NCI-H526 treated with DMSO at 0.1 percent for 48 hours (cell line): ENCODE measurements at regions not wholly inside any gene's neighbourhood (a gene's known extent, or its start where the extent isn't known, plus 50 kb on each side); places are given as distances from the start of the nearest gene placed in this dataset.

Experiments used
- DNase-seq: peaks from one replicate; lab custom pipeline; 2025; lab: John Stamatoyannopoulos, UW

DNA sequence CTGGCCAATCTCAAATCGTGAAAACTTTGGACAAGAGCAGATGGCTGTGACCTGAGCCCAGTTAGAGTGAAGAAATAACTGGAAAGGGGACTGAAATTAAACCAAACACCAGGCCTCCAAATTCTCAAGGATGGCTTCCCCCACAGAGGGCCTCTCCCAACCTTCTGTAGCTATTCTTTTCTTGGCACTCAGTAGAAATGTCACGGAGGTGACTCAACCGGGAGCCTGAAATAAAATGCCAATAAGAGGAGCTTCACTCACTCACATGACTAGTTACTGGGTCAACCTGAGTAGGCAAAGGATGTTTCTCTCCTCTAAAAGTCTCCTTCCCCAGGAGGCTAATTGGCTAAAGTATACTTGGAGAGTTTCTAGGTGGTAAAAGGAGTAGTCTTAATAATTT lies 230.7 kb downstream of the MAF start:
- DNase-seq = no peak

GRCh38 chr16:79367822-79368221 lies 232.7 kb downstream of the MAF start:
- no peak for DNase-seq

GRCh38 chr16:79366635-79367034 lies 233.9 kb downstream of the MAF start:
- no peak for DNase-seq

DNA sequence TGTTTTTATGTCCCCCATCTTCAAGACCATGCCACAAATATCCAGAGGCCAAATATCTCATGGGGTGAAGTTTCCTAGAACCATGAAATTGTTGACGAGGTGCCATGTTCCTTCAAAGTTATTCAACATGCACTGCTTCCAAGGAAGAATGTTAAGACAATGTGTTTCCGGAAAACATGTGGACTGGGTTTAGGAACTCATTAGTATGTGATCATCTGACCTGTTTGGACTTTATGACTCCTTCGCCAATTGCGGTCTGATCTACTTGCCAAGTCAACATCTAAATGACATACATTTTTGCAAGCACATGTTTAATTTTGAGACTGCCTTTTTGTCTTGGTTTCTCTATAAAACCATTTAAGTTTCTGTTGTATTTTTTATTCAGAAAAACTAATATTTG lies 234.8 kb downstream of the MAF start:
- no peak for DNase-seq

DNA sequence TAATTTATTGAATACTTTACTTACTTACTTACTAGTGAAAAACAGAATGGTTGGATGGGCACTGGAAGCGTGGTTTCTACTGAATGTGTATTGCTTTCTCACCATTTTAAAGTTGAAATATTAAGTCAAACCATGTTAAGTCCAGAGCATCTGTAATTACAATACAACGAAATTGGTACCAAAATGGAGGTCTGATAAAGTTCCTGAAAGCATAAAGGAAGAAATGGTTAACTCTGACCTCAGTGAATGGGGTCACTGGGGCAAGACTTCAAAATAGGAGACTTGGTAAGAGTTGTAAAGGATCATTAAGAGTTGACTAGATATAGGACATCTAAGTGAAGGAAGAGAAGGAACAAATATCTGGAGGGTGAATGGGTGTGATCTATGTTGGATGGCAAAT lies 237.1 kb downstream of the MAF start:
- DNase-seq = no peak

DNA sequence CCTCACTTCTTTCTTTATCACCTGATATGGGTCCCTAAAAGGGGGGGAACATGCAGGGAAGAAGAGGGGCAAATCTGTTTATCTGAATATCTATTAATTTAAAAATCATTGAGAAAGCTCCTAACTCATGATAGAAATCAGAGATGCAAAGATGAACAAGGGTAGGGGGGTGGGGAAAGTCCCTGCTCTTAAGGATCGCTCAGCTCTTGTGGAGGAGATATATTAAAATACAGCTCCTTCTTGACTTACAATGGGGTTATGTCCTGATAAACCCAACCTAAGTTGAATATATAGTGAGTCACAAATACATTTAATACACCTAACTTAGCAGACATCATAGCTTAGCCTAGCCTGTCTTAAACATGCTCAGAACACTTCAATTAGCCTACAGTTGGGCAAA lies 237.5 kb downstream of the MAF start:
- DNase-seq = no peak

DNA sequence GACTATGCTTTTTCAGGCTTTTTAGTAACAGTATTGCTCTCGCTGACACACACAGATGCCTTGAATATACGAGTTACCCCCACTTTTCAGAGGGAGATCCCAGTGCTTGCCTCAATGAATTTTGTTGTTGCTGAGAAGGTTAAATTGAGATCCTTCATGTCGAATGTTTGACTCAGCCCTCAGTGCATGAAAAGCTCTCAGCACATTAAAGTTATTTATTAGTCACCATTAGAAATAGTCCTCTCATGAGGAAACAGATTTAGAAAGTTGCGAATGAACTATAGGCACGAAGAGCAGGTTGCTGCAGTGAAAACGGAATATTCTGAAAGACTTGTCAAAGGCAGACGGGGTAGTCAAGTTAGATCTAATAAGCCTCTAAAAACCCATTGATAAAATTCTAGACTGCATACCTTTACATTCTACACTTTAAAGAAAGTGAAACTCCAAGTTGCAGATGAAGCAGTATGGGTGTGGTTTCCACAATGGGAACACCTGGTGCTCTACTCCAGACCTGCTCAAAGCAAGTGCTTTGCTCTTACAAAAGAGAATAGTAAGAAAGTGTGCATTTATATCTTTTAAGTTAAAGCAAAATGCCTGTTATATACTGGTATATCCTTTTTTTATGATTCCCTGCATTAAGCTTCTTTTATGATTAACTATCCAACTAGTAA lies 238.1 kb downstream of the MAF start:
- no peak for DNase-seq

- DNase-seq = no peak
Observed at GRCh38 chr16:79361132-79361751, 239.3 kb downstream of the MAF start.

GRCh38 chr16:79360267-79360666 lies 240.3 kb downstream of the MAF start:
- DNase-seq = no peak

DNA sequence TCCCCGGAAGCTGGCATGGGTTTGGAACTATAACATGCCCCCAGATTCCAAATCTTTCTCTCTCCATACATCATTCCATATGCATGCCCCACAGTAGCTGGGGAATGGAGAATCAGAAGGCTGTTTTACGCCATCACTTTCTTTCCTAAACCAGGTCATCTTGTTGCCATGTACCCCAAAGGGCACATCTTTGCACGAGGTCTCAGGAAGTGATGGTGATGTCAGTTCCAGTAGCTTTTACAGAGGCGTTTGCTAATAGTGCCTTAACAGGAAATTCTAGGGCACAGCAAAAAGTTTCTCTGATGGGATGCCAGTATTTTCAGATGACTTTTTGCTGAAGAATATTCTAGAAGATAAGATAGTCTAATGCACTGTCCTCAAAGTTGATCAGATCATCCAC lies 241.5 kb downstream of the MAF start:
- DNase-seq = no peak

DNA sequence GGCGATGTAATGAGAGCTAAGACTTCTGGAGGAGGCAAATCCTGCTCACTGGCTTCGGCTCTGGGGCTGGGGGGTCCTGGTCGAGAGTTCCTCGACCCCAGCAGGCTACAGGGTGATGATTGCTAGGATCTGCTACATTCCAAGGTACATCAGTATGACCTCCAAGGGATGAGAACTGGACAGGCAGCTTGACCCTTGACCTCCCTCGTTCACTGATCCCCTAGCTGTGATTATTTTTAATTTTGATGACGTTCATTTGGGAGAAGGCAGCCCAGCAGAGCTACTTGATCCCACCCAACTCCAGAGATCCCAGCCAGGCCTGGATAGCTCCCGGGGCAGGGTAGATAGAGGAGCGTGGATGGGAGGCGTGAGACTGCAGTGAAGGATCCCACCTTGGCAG lies 242.3 kb downstream of the MAF start:
- no peak for DNase-seq

- no peak for DNase-seq
Observed at GRCh38 chr16:79355600-79356358, 244.8 kb downstream of the MAF start.

DNA sequence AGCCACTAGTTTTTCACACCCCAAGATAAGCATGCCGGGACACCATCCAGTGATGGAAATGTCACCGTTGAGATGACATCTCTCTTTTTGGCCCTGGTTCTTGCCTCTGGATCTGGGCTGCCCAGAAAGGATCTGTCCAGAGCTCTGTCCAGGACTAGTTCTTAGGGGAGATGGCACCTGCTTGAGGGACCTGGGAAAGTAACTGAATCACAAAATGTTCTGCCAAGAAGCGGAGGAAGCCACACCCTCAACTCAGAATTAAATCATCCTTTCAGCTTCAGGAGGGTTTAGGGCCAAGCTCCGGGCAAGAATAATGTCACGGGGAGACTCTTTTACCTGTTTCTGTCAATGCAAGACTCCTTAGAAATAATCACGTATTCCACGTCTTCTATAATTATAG lies 248.6 kb downstream of the MAF start:
- DNase-seq = no peak

- DNase-seq = no peak
Observed at GRCh38 chr16:79349803-79350202, 250.7 kb downstream of the MAF start.

DNA sequence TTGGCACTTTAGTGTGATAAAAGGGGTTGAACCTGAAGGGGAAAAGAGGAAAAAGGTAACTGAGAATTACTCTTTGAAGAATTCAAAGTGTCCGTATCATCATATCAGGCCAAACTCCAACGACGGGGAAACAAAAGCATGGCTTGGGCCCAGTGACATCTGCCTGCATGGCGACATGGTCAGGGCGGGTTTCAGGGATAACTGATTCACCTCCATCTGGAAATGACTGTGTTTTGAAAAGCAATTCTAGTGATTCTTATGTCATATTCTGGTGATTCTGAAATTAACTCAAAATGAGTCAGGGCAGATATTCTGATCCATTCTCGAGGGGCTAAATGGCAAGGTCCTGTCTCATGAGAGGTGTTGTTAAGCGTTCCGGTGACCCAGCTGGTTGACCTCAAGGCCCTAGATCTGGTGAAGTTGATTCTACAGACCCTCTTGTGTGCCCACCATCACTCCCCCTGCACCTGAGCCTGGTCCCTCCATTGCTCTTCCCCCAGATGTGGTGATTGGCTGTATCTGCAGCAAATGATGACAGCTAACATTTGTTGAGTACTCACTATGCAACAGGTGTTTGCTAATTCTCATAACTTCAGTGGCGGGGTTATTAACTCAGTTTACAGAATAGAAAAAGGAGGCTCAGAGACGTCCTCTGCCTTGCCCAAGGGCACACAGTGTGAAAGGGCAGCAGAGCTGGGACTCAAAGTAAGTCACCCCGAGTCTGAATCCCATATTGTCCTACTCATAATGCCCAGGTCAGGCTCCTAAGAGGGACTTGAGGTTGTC lies 251.8 kb downstream of the MAF start:
- no peak for DNase-seq

- no peak for DNase-seq
Observed at GRCh38 chr16:79347277-79347676, 253.3 kb downstream of the MAF start.

DNA sequence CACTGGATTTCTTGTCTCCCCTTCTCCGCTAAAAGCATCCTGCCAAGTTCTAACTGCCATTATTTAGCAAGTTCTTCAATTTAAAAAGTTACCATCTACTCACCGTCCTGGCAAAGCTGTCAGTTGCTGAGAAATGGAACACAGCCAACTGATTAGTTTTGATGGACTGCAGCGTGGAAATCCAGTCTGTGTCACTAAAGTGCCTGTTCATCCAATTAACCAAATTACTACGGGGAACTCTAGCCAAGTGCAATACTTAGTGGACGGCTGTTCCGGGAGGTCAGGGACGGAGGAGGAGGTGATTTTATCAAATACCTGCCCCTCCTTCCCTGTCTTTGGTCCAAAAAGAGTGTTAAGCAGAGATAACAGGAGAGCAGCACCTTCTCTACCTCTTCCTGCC lies 260.7 kb downstream of the MAF start:
- DNase-seq = no peak

DNA sequence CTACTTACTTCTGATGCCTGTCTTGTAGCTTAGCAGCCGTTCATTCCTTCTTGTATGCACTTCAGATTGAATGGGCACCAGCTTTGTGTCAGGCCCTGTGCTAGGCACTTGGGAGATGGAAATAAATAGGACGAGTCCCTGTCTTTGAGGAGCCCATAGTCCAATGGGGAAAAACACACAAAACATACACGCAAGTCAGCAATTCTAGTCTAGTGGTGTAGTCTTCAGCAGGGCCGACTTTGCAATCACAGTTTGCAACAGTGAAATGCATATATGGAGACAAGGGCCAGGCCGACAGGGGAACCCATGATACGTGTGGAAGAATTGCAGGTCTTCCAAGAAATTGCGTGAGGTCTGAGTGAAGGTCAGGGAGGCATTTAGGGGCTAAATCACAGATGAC lies 262.6 kb downstream of the MAF start:
- DNase-seq = no peak

GRCh38 chr16:79336437-79337229 lies 263.9 kb downstream of the MAF start:
- no peak for DNase-seq

DNA sequence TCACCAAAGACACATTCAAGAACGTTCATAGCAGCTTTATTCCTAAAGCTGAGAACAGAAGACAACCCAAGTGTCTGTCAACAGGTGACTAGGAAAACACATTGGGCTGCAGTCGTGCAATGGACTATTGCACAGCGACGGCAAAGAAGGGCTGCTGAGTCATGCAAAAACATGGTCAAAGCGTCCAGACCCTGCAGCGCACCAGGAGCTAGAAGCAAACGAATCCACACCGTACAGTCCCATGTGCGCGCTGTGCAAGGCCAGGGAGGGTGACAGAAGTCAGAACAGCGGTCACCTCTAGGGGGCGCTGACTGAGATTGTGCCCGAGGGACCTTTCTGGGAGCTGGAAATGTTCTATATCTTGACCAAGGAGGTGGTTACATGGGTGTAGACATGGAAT lies 266.4 kb downstream of the MAF start:
- DNase-seq = no peak

- no peak for DNase-seq
Observed at GRCh38 chr16:79331066-79331465, 269.5 kb downstream of the MAF start.

GRCh38 chr16:79329967-79330366 lies 270.6 kb downstream of the MAF start:
- DNase-seq = no peak
